Tibial nerve (tissue), 4 donors: ENCODE measurements at regions not wholly inside any gene's neighbourhood (a gene's known extent, or its start where the extent isn't known, plus 50 kb on each side); places are given as distances from the start of the nearest gene placed in this dataset.

Source experiments
- DNase-seq, 2 donors: peaks; one replicate each; pipeline ENCODE4 v3.0.0-alpha.2; 2019; ENCODE audit warnings: low spot score in 2 of 2
- H3K27ac ChIP-seq, 4 donors: fragments of 200-600 bp; sonication (generic) in 3 of 4; one replicate each; pipeline ENCODE4 v1.5.1; 2017 to 2019; ENCODE audit warnings: mild to moderate bottlenecking in 1 of 4
- H3K27me3 ChIP-seq, 2 donors: fragments of 200-600 bp; sonication (generic) in 1 of 2; one replicate each; pipeline versions ENCODE4 v1.5.1 to v1.6.0; 2017 to 2019
- H3K36me3 ChIP-seq, 3 donors: fragments of 200-600 bp; sonication (generic); one replicate each; pipeline ENCODE4 v1.5.1; 2018 to 2019
- H3K4me1 ChIP-seq, 4 donors: fragments of 200-600 bp; sonication (generic) in 3 of 4; one replicate each; pipeline ENCODE4 v1.5.1; 2017 to 2019
- H3K4me3 ChIP-seq, 4 donors: fragments of 200-600 bp; sonication (generic) in 3 of 4; one replicate each; pipeline ENCODE4 v1.5.1; 2017 to 2019; ENCODE audit warnings: mild to moderate bottlenecking in 1 of 4, moderate library complexity in 1 of 4
- H3K9me3 ChIP-seq, 4 donors: fragments of 200-600 bp; sonication (generic) in 3 of 4; one replicate each; pipeline ENCODE4 v1.5.1; 2017 to 2019
- EP300 ChIP-seq, 2 donors: sonication (generic); formaldehyde crosslinking; IDR thresholded peaks; one replicate each; pipeline ENCODE4 v1.6.1; 2017; ENCODE audit warnings: antibody characterized with exemption in 2 of 2, mild to moderate bottlenecking in 1 of 2
- POLR2A ChIP-seq, 2 donors: fragments of 450-650 bp; IDR thresholded peaks; one replicate each; pipeline ENCODE4 v1.6.1; 2017; ENCODE audit warnings: antibody characterized with exemption in 2 of 2, mild to moderate bottlenecking in 2 of 2, moderate library complexity in 2 of 2
- WGBS, 2 donors: methylation state at CpG; one replicate each; pipeline ENCODE4 v1.1.5; 2018; 5-methylcytosine and 5-hydroxymethylcytosine counted together
- TF ChIP-seq, protein P1 (sequence below), 5 experiments: fragments of 200-600 bp in 3 of 5; fragments of 450-650 bp in 2 of 5; sonication (generic) in 3 of 5; IDR thresholded peaks; one replicate each; pipeline ENCODE4 v1.5.1; 2016 to 2019; ENCODE audit warnings: antibody characterized with exemption in 5 of 5, mild to moderate bottlenecking in 3 of 5, moderate library complexity in 2 of 5

DNA sequence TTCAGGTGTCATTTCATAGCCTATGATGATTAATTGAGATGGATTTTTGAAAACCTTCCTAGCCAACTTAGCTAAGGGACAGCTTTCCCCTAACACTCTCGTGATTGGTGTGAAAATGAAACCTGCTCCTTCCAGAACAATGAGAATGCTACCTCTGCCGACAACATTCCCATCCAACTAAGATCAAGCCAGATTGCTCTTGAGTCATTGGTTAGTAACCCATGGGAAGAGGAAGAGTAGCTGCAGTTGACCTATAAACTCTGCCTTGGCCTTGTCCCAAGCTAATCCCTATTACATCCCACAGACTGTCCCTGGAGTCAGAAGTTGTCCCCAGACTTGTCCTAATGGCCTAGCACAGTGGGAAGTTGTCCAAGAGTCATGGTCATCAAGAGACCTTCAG lies 80.5 kb upstream of the SVIL start:
- Histone ChIP-seq H3K27ac (no peak overlapping the region), H3K4me1 (no peaks in the 10 kb centered on the region), H3K36me3 (no peaks in the 10 kb centered on the region), H3K9me3 (peaks cover 0 to 12% (median 6%) of the 10 kb centered on the region in 4 donors), H3K4me3 (no peak overlapping the region), H3K27me3 (no peaks in the 10 kb centered on the region)
- no peak for DNase-seq
- TF ChIP-seq, protein P1, sequence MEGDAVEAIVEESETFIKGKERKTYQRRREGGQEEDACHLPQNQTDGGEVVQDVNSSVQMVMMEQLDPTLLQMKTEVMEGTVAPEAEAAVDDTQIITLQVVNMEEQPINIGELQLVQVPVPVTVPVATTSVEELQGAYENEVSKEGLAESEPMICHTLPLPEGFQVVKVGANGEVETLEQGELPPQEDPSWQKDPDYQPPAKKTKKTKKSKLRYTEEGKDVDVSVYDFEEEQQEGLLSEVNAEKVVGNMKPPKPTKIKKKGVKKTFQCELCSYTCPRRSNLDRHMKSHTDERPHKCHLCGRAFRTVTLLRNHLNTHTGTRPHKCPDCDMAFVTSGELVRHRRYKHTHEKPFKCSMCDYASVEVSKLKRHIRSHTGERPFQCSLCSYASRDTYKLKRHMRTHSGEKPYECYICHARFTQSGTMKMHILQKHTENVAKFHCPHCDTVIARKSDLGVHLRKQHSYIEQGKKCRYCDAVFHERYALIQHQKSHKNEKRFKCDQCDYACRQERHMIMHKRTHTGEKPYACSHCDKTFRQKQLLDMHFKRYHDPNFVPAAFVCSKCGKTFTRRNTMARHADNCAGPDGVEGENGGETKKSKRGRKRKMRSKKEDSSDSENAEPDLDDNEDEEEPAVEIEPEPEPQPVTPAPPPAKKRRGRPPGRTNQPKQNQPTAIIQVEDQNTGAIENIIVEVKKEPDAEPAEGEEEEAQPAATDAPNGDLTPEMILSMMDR (IDR thresholded peaks at IDR 0.05) = no peak
- TF ChIP-seq EP300 (IDR thresholded peaks at IDR 0.05) (no peak), POLR2A (IDR thresholded peaks at IDR 0.05) (no peak)
- 81 to 86% methylated on average over 2 of the region's 2 CpGs for WGBS, 2 donors

DNA sequence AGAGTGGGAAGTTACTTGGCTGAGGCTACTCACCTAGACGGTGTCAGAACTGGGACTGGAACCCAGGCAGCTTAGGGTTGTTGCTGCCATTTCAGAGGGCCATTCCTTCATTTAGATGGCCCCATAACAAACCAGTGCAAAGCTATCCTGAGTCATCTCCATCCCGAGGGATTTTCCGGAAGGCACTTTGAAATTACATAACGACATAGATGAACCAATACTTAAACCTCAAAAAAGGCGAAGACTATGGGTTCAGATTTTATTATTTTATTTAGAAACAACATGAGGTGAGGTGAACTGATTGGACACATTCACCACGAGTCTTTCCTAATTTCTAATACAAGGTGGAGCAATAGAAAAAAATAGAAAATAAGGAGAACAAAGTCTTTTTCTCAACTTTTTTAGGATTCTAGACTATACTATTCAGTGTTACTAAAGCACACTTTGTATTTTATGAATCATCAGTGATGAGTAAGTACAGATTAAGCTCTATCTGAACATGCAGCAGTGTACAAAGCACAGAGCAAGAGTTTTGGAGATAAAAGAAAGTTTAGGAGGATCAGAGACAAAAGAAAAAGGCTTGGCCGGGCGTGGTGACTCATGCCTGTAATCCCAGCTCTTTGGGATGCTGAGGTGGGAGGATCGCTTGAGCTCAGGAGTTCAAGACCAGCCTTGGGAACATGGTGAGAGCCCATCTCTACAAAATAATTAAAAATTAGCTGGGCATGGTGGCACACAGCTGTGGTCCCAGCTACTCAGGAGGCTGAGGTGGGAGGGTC lies 79.5 kb upstream of the SVIL start:
- Histone ChIP-seq H3K9me3 (peaks cover 0 to 3% (median 0%) of the 10 kb centered on the region in 4 donors), H3K4me3 (no peak overlapping the region), H3K27ac (no peak overlapping the region), H3K4me1 (no peaks in the 10 kb centered on the region), H3K36me3 (no peaks in the 10 kb centered on the region), H3K27me3 (no peaks in the 10 kb centered on the region)
- TF ChIP-seq EP300 (IDR thresholded peaks at IDR 0.05) = no peak
- TF ChIP-seq POLR2A (IDR thresholded peaks at IDR 0.05) = no peak
- DNase-seq = no peak
- 87 to 89% methylated on average over 9 of the region's 9 CpGs for WGBS, 2 donors

DNA sequence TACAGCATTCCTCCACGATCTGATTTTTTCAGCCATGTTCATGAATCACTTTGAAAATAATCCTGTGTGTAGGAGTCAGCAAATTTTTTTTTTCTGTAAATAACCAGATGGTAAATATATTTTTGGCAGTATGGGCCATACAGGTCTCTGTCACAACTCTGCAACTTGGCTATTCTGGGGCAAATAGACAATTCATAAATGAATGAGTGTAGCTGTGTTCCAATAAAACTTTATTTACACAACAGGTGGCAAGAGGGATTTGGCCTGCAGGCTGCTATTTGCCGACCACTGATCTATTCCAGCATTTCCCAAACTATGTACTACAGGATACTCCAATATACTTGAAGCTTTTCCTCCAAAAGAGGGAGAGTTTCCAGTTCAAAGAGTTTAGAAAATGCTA lies 78.7 kb upstream of the SVIL start:
- peaks cover 0 to 3% (median 0%) of the 10 kb centered on the region in 4 donors for H3K9me3 ChIP-seq
- DNase-seq = no peak
- WGBS, 2 donors = 74 to 80% methylated on average over 2 of the region's 2 CpGs
- H3K27me3 ChIP-seq = no peaks in the 10 kb centered on the region
- TF ChIP-seq POLR2A (IDR thresholded peaks at IDR 0.05) = no peak
- TF ChIP-seq, protein P1 (IDR thresholded peaks at IDR 0.05) = no peak
- no peak for TF ChIP-seq EP300 (IDR thresholded peaks at IDR 0.05)
- no peaks in the 10 kb centered on the region for H3K4me1 ChIP-seq
- no peak overlapping the region for H3K27ac ChIP-seq
- no peaks in the 10 kb centered on the region for H3K36me3 ChIP-seq
- no peak overlapping the region for H3K4me3 ChIP-seq

DNA sequence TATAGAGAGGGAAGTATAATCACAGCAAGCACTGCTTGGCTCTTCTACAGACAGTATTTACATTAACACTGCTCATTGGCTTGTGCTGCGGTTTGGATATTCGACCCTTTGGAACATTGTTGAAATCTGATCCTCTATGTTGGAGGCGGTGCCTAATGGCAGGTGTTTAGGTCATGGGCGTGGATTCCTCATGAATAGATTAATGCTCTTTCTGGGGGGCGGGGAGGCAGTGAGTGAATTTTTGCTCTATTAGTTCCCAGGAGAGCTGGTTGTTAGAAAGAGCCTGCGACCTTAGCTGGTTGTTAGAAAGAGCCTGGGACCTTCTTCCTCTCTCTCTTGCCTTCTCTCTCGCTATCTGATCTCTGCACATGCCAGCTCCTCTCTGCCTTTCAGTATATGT lies 77.3 kb upstream of the SVIL start:
- Histone ChIP-seq H3K36me3 (no peaks in the 10 kb centered on the region), H3K27ac (no peak overlapping the region), H3K9me3 (no peaks in the 10 kb centered on the region), H3K27me3 (no peaks in the 10 kb centered on the region), H3K4me1 (no peaks in the 10 kb centered on the region), H3K4me3 (no peak overlapping the region)
- no peak for DNase-seq
- TF ChIP-seq, protein P1 (IDR thresholded peaks at IDR 0.05) = no peak
- TF ChIP-seq EP300 (IDR thresholded peaks at IDR 0.05) (no peak), POLR2A (IDR thresholded peaks at IDR 0.05) (no peak)
- 55 to 64% methylated on average over 7 of the region's 7 CpGs for WGBS, 2 donors

DNA sequence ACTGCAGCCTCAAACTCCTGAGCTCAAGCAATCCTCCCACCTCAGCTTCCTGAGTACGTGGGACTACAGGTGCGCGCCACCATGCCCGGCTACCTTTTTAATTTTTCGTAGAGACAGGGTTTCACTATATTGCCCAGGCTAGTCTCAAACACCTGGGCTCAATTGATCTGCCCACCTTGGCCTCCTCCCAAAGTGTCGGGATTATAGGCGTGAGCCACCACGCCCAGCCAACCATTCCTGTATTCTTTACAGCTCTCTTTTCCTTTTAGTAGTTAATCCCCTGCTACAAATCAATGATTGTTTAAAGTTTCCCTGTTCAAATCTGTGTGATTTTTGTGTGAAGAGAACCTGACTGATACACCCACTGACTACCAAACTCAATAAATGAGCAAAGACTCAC lies 75.4 kb upstream of the SVIL start:
- H3K36me3 ChIP-seq = no peaks in the 10 kb centered on the region
- H3K27ac ChIP-seq = no peak overlapping the region
- H3K4me1 ChIP-seq = no peaks in the 10 kb centered on the region
- no peaks in the 10 kb centered on the region for H3K9me3 ChIP-seq
- H3K4me3 ChIP-seq = no peak overlapping the region
- H3K27me3 ChIP-seq = no peaks in the 10 kb centered on the region
- DNase-seq = no peak
- 97 to 99% methylated on average over 8 of the region's 8 CpGs for WGBS, 2 donors
- no peak for TF ChIP-seq EP300 (IDR thresholded peaks at IDR 0.05)
- TF ChIP-seq POLR2A (IDR thresholded peaks at IDR 0.05) = no peak
- TF ChIP-seq, protein P1 (IDR thresholded peaks at IDR 0.05) = no peak
